ENCODE measurements at regions not wholly inside any gene's neighbourhood (a gene's known extent, or its start where the extent isn't known, plus 50 kb on each side); places are given as distances from the start of the nearest gene placed in this dataset.
"Not testable (repeated sequence)": the region's sequence is repeated elsewhere in the genome, so short reads cannot be mapped to it uniquely, and the experiment has no call there.

- no peak for DNase-seq (ENCODE audit: low read depth in 2 of 2)
Observed at GRCh38 chr6:159594106-159594749, 98.8 kb downstream of the SOD2 start.

- DNase-seq (ENCODE audit: low read depth in 2 of 2) = no peak
Observed at GRCh38 chr6:159590835-159591234, 102.2 kb downstream of the SOD2 start.

- no peak for DNase-seq (ENCODE audit: low read depth in 2 of 2)
Observed at GRCh38 chr6:159586684-159587083, 106.4 kb downstream of the SOD2 start.

GRCh38 chr6:159582736-159583135, 110.3 kb downstream of the SOD2 start:
- DNase-seq (ENCODE audit: low read depth in 2 of 2) = no peak

GRCh38 chr6:159578629-159579028, 114.4 kb downstream of the SOD2 start:
- DNase-seq (ENCODE audit: low read depth in 2 of 2) = no peak

GRCh38 chr6:159577564-159577963, 115.5 kb downstream of the SOD2 start:
- no peak for DNase-seq (ENCODE audit: low read depth in 2 of 2)

GRCh38 chr6:159572439-159573110, 120.5 kb downstream of the SOD2 start:
- no peak for DNase-seq (ENCODE audit: low read depth in 2 of 2)

- no peak for DNase-seq (ENCODE audit: low read depth in 2 of 2)
Observed at GRCh38 chr6:159565181-159565710, 127.8 kb downstream of the SOD2 start.

- DNase-seq (ENCODE audit: low read depth in 2 of 2) = no peak
Observed at GRCh38 chr6:159564456-159564855, 128.6 kb downstream of the SOD2 start.

GRCh38 chr6:159557031-159557430, 136.0 kb downstream of the SOD2 start:
- no peak for DNase-seq (ENCODE audit: low read depth in 2 of 2)

- DNase-seq (ENCODE audit: low read depth in 2 of 2) = no peak
Observed at GRCh38 chr6:159555082-159555875, 137.8 kb downstream of the SOD2 start.

GRCh38 chr6:159541296-159541695, 151.7 kb downstream of the SOD2 start:
- DNase-seq (ENCODE audit: low read depth in 2 of 2) = no peak

- DNase-seq (ENCODE audit: low read depth in 2 of 2) = no peak
Observed at GRCh38 chr6:159540883-159541282, 152.2 kb downstream of the SOD2 start.

GRCh38 chr6:159540152-159540551, 152.9 kb downstream of the SOD2 start:
- no peak for DNase-seq (ENCODE audit: low read depth in 2 of 2)

- DNase-seq (ENCODE audit: low read depth in 2 of 2) = not testable (repeated sequence)
Observed at GRCh38 chr6:159538031-159538430, 155.0 kb downstream of the SOD2 start.

- no peak for DNase-seq (ENCODE audit: low read depth in 2 of 2)
Observed at GRCh38 chr6:159535656-159536350, 157.2 kb downstream of the SOD2 start.

- DNase-seq (ENCODE audit: low read depth in 2 of 2) = no peak
Observed at GRCh38 chr6:159533568-159533967, 159.5 kb downstream of the SOD2 start.

- DNase-seq (ENCODE audit: low read depth in 2 of 2) = no peak
Observed at GRCh38 chr6:159533016-159533415, 160.0 kb downstream of the SOD2 start.

- no peak for DNase-seq (ENCODE audit: low read depth in 2 of 2)
Observed at GRCh38 chr6:159532155-159532554, 160.9 kb downstream of the SOD2 start.

GRCh38 chr6:159529934-159530333, 163.1 kb downstream of the SOD2 start:
- no peak for DNase-seq (ENCODE audit: low read depth in 2 of 2)

- DNase-seq (ENCODE audit: low read depth in 2 of 2) = no peak
Observed at GRCh38 chr6:159527351-159527750, 165.7 kb downstream of the SOD2 start.

- DNase-seq (ENCODE audit: low read depth in 2 of 2) = no peak
Observed at GRCh38 chr6:159525445-159526025, 167.5 kb downstream of the SOD2 start.
